Islet of Langerhans (tissue), 1 donor: ENCODE measurements at regions not wholly inside any gene's neighbourhood (a gene's known extent, or its start where the extent isn't known, plus 50 kb on each side); places are given as distances from the start of the nearest gene placed in this dataset.

Experiments
- FAIRE-seq: peaks from one replicate; lab custom pipeline; 2011; peaks lifted over from hg19 to GRCh38; lab: Jason Lieb, UNC

- FAIRE-seq: peak; percentile 95
These were observed 53.9 kb upstream of the FRMD4B start for GRCh38 chr3:69439643-69440270.

- no peak for FAIRE-seq
These were observed 52.6 kb upstream of the FRMD4B start for GRCh38 chr3:69438476-69438875.

GRCh38 chr3:69435274-69436265 is 49.7 kb upstream of the FRMD4B start:
- FAIRE-seq: no peak
